HG02588 (cell line): ENCODE measurements at regions not wholly inside any gene's neighbourhood (a gene's known extent, or its start where the extent isn't known, plus 50 kb on each side); places are given as distances from the start of the nearest gene placed in this dataset.

ENCODE experiments used
- ATAC-seq: cut with Tn5 transposase; IDR thresholded peaks from one replicate; pipeline ENCODE4 v1.9.1; 2021; ENCODE audit warnings: mild to moderate bottlenecking, moderate library complexity; ENCODE audit not compliant: unreplicated experiment

DNA sequence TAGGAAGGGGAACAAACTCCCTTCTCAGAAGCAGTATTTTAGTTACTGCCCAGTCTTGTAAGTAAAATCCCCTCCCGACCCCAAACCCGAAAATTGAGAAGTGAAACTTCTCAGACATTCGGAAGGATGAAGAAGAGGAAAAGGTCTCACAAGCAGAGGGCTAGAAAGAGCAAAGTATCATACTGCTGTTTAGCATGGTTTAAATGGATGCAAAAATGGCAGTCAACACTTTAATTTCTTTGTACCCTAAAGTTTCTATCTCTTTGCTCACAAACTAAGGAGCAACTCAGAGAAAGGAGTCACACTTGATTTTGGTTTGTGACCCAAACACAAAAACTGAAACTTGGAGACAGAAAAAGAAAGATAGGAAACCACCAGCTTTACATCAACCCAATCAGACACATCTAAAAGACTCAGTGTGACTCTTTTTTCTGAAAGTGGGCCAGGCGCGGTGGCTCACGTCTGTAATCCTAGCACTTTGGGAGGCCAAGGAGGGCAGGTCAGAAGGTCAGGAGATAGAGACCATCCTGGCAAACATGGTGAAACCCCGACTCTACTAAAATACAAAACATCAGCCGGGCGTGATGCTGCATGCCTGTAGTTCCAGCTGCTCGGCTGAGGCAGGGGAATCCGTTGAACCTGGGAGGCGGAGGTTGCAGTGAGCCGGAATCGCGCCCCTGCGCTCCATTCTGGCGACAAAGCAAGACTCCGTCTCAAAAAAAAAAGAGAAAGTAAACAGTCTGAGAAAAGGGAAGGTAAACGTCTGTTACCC is 63.2 kb upstream of the ATP11B start:
- ATAC-seq = peak; percentile 73

DNA sequence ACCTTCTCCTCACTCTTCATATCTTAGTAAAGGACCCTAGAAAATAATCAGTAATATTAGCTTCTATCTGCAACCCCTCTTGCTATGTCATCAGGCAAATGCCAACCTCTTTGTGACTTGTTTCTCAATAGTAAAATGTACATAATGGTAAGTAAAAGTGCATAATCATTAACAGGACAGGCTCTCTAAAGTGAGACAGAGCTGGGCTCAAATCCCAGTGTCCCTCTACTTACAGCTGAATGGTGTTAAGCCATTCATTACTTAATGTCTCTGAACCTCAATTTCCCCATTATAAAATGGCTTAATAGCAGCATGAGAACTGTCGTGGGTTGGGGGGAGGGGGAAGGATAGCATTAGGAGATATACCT is 62.6 kb upstream of the ATP11B start:
- peak; percentile 17 for ATAC-seq

GRCh38 chr3:182731764-182732163 is 61.5 kb upstream of the ATP11B start:
- ATAC-seq = no peak

DNA sequence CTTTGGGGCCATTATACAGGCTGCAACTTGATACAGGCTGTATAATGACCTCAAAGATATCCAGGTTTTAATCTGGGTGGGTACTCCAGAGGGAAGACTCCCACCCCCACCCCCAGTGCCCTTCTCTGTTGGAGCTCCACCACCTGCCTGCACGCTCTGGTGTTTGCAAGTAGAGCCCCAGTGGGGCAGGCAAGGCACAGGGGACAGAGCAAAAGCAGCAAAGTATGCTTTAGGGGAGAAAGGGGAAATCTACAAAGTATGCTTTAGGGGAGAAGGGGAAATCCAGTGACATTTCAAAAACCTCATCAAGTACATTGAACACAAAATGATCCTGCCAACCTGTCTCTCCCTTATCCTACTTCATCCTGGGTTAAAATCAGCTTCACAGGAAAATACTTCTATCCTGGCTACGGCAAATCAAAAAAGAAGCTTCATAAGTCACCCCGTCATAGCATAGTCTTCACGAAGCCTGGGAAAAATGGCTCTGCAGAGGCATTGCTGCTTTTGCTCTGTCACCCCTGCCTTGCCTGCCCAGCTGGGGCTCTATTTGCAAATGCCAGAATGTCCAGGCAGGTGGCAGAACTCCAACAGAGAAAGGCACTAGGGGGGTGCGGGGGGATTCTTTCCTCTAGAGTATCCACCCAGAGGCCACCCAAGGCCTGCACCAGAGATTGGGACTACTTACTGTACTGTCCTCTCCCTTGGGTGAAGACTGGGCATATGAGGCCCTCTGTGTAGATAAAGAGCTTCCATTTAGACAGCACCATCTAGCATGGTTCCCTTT is 60.9 kb upstream of the ATP11B start:
- no peak for ATAC-seq

GRCh38 chr3:182735672-182736071 is 57.6 kb upstream of the ATP11B start:
- no peak for ATAC-seq

GRCh38 chr3:182737825-182738224 is 55.5 kb upstream of the ATP11B start:
- no peak for ATAC-seq

DNA sequence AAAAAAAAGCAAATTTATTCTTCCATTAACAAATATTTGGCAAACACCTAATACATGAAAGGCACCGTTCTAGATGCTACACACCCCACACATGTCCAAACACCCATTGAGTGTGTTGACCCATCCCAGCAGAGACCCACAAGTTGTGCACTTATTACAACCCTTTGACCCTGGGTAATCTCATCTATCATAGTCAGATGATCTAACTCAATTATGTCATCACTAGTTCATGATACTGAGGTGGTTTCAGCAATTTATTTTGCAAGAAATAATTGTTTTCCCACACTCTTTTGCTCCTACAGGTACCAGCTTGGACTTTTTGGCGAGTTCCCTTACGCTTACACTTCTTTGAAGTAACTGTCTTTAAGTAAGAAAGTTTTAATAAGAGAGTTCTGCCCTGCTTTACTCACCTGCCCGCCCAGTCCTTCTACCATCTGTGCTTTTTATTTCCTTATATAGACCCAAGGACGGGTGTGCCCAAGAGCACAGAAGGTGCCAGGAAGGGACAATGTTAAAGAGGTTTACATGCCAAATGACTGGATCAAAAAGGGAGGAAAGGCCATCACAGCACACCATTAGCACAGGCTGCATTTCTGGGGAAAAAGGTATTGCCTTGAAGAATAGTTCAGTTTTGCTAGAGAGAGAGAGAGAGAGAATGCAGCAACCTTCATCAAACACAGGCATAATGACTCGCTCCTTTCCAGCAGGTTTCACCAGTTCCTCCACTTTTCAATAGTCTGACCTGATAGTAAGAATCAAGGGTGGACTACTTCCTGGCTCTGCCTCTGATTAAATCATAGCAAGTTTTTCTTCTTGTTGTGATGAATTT is 54.5 kb upstream of the ATP11B start:
- ATAC-seq = no peak

GRCh38 chr3:182739619-182740018 is 53.7 kb upstream of the ATP11B start:
- no peak for ATAC-seq

- no peak for ATAC-seq
These were observed 52.6 kb upstream of the ATP11B start for GRCh38 chr3:182740710-182741109.

GRCh38 chr3:182741214-182741613 is 52.1 kb upstream of the ATP11B start:
- no peak for ATAC-seq
